ENCODE measurements at regions not wholly inside any gene's neighbourhood (a gene's known extent, or its start where the extent isn't known, plus 50 kb on each side); places are given as distances from the start of the nearest gene placed in this dataset.

DNA sequence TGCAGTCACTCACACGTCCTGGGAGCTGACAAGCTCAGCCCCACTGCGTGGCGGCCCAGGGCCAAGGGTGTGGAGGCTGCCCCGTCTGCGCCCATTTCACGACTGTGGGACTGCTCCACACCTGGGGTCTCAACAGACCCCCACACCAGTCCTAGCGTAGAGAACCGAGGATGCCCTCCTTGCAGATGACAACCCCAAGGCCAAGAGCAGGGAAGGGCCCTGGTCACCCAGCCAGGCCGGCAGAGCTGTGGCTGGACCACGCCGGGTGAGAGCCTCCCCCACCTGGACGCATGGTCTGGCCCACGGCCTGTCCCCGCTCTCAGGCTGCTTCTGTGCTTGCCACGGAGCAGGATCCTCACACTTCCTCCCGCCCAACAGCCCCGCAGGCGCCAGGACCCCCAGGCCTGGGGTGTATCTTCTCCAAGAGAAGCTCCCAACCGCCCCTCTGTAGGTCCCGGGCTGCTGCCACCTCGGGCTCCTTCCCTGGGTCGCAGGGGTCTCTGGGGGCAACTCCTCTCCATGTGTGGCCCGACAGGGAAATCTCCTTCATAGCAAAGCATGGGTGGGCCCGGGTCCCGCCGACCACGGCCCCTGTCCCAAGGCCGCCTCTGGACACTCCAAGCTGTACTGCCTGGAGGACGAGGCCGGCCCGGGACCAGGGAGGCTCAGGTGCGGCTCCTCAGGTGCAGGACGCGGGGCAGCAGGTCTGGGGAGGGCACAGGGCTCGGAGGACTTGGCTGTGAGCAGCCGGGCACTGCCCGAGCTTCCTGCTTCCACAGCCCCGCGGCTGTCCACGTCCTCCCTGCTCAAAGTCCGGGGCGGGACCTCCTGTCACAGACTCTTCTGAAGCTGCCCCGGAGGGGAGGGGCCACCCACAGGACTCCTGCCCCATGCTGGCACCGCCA lies 88.8 kb downstream of the FOXL3 start:
- no peaks in the 10 kb centered on the region for H3K36me3 ChIP-seq (ENCODE audit: insufficient read depth, low read length)
- H2AFZ ChIP-seq (ENCODE audit: low read length, unreplicated experiment) = peak overlapping the region; percentile 14
- H3K27me3 ChIP-seq (ENCODE audit: insufficient read depth, low read length) = peaks cover 33% of the 10 kb centered on the region
- peak overlapping the region; percentile 66 for H3K4me3 ChIP-seq (ENCODE audit: low read depth, low read length)
- H3K27ac ChIP-seq (ENCODE audit: low read depth, low read length) = no peak overlapping the region
- no peaks in the 10 kb centered on the region for H3K4me1 ChIP-seq (ENCODE audit: control insufficient read depth, insufficient read depth, low read length, unreplicated experiment)
- no peaks in the 10 kb centered on the region for H3K79me2 ChIP-seq (ENCODE audit: control insufficient read depth, insufficient read depth, low read length, unreplicated experiment)

DNA sequence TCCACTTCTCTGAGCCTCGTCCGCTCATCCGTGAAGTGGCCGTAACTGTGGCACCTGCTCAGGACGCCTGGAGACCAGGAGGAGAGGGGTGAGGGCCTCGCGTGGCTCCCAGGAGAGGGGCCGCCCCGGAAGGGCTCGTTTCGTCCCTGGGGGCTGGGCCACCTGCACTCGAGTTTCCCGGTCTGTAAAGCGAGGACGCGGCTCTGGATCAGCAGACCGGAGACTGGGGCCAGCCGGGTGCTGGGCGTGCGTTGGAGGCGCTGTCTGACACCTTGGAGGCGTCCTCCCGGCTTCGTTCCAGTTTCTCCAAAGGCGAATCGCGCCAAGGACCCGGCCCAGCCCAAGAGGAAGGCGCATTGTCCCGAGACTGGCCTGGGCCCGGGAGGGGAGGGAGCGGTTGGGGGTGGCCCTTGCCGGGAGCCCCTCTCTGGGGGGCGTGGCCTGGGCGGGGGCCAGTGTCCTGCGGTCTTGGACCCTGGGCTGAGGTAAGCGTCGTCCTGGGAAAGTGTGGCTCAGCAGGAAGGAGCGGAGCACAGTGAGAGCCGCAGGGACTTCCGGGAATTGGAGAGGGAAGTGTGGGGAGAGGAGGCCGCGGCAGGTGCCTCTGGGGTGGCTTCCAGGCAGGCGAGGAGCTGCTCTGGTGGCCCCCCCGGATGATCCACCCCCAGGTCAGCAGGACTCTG lies 89.6 kb downstream of the FOXL3 start:
- Histone ChIP-seq H3K79me2 (ENCODE audit: control insufficient read depth, insufficient read depth, low read length, unreplicated experiment) (no peaks in the 10 kb centered on the region), H2AFZ (ENCODE audit: low read length, unreplicated experiment) (peak overlapping the region; percentile 14), H3K4me3 (ENCODE audit: low read depth, low read length) (peak overlapping the region; percentile 66), H3K4me1 (ENCODE audit: control insufficient read depth, insufficient read depth, low read length, unreplicated experiment) (no peaks in the 10 kb centered on the region), H3K36me3 (ENCODE audit: insufficient read depth, low read length) (no peaks in the 10 kb centered on the region), H3K27me3 (ENCODE audit: insufficient read depth, low read length) (peaks cover 38% of the 10 kb centered on the region), H3K27ac (ENCODE audit: low read depth, low read length) (no peak overlapping the region)

DNA sequence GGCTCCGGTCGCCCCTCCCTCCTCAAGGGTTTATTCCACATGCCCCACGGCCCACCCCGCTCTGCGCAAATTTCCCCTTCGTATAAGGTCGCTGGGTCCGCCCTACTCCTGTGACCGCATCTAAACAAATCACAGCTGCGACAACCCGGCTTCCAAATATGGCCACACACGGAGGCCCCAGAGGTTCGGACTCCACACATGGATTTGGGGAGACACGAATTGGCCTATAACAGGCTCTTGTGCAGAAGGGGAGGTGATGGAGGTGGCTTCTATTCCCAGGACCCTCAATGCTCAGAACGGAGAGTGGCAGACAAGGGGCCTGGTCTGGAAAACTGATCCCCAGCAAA lies 90.1 kb downstream of the FOXL3 start:
- no peaks in the 10 kb centered on the region for H3K4me1 ChIP-seq (ENCODE audit: control insufficient read depth, insufficient read depth, low read length, unreplicated experiment)
- no peak overlapping the region for H3K27ac ChIP-seq (ENCODE audit: low read depth, low read length)
- no peaks in the 10 kb centered on the region for H3K79me2 ChIP-seq (ENCODE audit: control insufficient read depth, insufficient read depth, low read length, unreplicated experiment)
- peak overlapping the region; percentile 66; the same call in 1 of the 2 replicates for H3K4me3 ChIP-seq (ENCODE audit: low read depth, low read length)
- no peaks in the 10 kb centered on the region for H3K36me3 ChIP-seq (ENCODE audit: insufficient read depth, low read length)
- H3K27me3 ChIP-seq (ENCODE audit: insufficient read depth, low read length) = peaks cover 38% of the 10 kb centered on the region
- H2AFZ ChIP-seq (ENCODE audit: low read length, unreplicated experiment) = no peak overlapping the region

DNA sequence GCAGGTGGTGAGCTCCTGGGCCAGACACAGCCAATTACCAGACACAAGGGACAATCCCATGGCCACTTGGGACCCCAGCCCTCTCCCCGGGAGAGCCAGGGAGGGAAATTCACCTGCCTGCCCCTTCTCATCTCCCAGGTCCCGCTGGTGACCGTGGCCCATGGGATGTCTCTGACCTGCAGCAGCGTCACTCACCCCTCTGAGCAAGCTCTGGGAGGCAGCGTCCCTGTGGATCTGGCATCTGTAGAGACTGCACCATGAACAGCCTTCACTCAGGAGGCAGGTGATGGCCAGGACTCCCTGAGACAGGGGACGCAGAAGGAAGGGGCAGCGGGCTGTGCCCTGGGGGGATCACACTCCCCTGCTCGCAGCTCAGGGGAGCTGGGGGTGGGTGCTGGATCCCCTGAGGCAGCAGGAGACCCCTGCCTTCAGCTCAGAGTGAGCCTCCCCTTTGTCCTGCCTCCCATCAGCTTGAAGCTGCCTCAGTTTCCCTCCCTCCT lies 90.8 kb downstream of the FOXL3 start:
- Histone ChIP-seq H3K4me1 (ENCODE audit: control insufficient read depth, insufficient read depth, low read length, unreplicated experiment) (no peaks in the 10 kb centered on the region), H2AFZ (ENCODE audit: low read length, unreplicated experiment) (no peak overlapping the region), H3K4me3 (ENCODE audit: low read depth, low read length) (no peak overlapping the region), H3K27me3 (ENCODE audit: insufficient read depth, low read length) (peaks cover 40% of the 10 kb centered on the region), H3K36me3 (ENCODE audit: insufficient read depth, low read length) (no peaks in the 10 kb centered on the region), H3K27ac (ENCODE audit: low read depth, low read length) (no peak overlapping the region), H3K79me2 (ENCODE audit: control insufficient read depth, insufficient read depth, low read length, unreplicated experiment) (no peaks in the 10 kb centered on the region)

DNA sequence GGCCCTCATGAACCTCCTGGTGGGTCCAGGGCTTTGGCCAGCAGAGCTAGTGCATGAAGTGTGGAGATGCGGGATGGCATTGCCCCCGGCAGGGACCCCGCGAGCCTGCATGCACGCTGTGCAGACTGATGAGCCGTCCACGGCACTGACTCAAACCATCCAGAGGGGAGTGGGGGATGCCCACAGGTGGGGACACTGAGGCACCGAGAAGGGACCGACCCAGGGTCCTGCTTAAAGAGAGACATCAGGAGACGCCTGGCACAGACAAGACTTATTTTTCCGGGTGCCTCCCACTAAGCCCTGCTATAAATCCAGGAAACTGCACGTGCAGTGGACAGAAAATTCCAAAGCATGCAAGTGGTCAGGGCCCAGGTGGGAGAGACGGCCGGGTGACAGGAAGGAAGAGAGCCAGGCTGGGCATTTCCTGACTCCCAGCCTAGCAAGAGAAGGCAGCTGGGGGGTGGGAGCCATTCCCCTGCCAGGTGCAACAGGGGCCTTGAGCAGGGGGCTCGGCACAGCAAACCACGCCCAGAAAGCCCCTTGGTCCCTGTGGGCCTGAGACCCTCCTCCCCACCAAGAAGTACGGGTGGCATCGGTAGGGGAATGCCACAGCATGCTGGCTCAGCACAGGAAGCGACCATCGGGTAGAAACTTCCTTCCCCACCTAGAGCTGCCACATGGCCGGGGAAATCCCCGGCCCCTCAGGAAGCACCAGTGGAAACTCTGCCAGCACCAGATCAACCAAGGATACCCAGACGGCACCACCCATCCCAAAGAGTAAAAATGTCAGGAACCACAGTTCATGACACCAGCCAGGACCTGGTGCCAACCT lies 91.5 kb downstream of the FOXL3 start:
- no peak overlapping the region for H2AFZ ChIP-seq (ENCODE audit: low read length, unreplicated experiment)

DNA sequence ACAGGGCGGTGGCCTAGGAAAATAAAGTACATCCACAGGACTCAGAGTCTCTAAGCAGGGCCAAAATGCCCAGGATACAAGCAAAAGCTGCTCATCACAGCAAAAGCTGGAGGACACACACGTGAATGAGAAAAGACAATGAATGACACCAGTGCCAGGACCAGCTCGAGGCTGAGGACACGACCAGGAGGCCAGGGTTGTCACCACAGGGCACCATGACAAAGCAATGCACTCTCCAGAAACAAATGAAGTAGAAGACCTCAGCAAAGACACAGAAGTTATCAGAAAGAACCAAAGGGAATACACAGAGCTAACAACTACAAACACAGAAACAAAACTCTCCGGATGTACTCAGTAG lies 92.1 kb downstream of the FOXL3 start:
- no peaks in the 10 kb centered on the region for H3K36me3 ChIP-seq (ENCODE audit: insufficient read depth, low read length)
- H2AFZ ChIP-seq (ENCODE audit: low read length, unreplicated experiment) = no peak overlapping the region
- H3K27ac ChIP-seq (ENCODE audit: low read depth, low read length) = no peak overlapping the region
- no peaks in the 10 kb centered on the region for H3K79me2 ChIP-seq (ENCODE audit: control insufficient read depth, insufficient read depth, low read length, unreplicated experiment)
- peaks cover 37% of the 10 kb centered on the region for H3K27me3 ChIP-seq (ENCODE audit: insufficient read depth, low read length)
- no peaks in the 10 kb centered on the region for H3K4me1 ChIP-seq (ENCODE audit: control insufficient read depth, insufficient read depth, low read length, unreplicated experiment)
- H3K4me3 ChIP-seq (ENCODE audit: low read depth, low read length) = no peak overlapping the region

More for the DNA sequence above, 91.5 kb downstream of the FOXL3 start:
- Histone ChIP-seq H3K79me2 (ENCODE audit: control insufficient read depth, insufficient read depth, low read length, unreplicated experiment) (no peaks in the 10 kb centered on the region), H3K4me3 (ENCODE audit: low read depth, low read length) (no peak overlapping the region), H3K27me3 (ENCODE audit: insufficient read depth, low read length) (peaks cover 37% of the 10 kb centered on the region), H3K36me3 (ENCODE audit: insufficient read depth, low read length) (no peaks in the 10 kb centered on the region), H3K4me1 (ENCODE audit: control insufficient read depth, insufficient read depth, low read length, unreplicated experiment) (no peaks in the 10 kb centered on the region), H3K27ac (ENCODE audit: low read depth, low read length) (no peak overlapping the region)

DNA sequence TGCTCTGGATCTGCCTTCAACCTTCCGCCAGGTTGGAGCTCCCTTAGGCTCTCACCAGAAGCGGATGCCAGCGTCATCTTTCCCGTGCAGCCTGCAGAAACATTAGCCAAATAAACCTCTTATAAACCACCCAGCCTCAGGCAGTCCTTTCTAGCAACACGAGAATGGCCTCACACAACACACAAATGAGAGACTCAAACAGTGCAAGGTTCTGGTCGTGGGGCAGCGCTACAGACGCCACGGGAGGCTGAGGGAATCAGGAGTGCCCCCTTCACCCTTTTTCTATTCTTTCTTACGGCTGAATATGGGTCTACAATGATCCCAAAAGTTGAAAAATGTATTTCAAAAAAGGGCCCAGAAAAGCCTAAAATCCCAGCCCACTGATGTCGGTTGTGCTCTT lies 96.4 kb downstream of the FOXL3 start:
- no peaks in the 10 kb centered on the region for H3K79me2 ChIP-seq (ENCODE audit: control insufficient read depth, insufficient read depth, low read length, unreplicated experiment)
- no peak overlapping the region for H2AFZ ChIP-seq (ENCODE audit: low read length, unreplicated experiment)

DNA sequence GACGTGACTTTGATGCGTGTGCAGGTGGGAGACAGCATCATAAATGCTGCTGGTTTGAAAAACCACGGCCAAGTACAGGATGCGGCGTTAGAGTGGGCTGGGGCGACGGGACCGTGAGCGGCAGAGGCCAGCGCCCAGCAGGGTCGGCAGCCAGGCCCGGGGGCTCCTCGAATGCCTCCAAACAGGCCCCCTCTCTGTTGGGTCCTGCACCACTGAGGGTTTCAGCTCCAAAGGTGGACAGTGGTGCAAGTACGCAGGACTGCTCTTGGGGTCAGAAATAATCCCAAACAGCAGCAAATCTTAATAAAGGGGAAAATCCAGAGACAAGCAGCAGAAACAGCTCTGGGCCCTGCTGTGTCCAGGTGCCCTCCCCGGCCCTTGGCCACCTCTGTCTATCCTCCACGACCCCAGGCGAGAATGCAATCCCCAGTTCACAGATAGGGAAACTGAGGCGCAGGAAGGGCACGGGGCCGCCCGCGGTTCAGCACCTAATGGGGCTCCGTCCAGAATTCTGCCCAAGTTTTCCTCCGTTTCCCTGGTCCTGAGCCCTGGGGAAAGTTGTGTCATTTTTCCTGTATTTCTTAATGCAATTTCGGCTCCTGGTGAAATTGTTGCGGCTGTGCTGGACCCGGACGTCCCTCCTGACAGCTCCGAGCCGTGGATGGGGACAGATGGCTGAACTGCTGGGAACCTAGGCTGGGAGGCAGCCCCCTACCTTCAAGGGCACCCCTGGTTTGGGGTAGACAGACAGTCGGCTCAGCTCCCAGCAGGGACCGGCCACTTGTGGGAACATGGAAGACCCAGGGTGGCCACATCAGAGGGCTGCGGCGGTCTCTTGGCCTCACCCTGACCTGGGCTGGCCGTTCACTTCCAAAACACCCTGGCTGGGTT lies 97.4 kb downstream of the FOXL3 start:
- H3K4me1 ChIP-seq (ENCODE audit: control insufficient read depth, insufficient read depth, low read length, unreplicated experiment) = no peaks in the 10 kb centered on the region
- no peak overlapping the region for H2AFZ ChIP-seq (ENCODE audit: low read length, unreplicated experiment)
- no peaks in the 10 kb centered on the region for H3K36me3 ChIP-seq (ENCODE audit: insufficient read depth, low read length)
- H3K79me2 ChIP-seq (ENCODE audit: control insufficient read depth, insufficient read depth, low read length, unreplicated experiment) = no peaks in the 10 kb centered on the region
- H3K27ac ChIP-seq (ENCODE audit: low read depth, low read length) = no peak overlapping the region
- H3K4me3 ChIP-seq (ENCODE audit: low read depth, low read length) = no peak overlapping the region
- H3K27me3 ChIP-seq (ENCODE audit: insufficient read depth, low read length) = peaks cover 19% of the 10 kb centered on the region

More for the DNA sequence above, 96.4 kb downstream of the FOXL3 start:
- H3K36me3 ChIP-seq (ENCODE audit: insufficient read depth, low read length) = no peaks in the 10 kb centered on the region
- no peak overlapping the region for H3K4me3 ChIP-seq (ENCODE audit: low read depth, low read length)
- H3K27me3 ChIP-seq (ENCODE audit: insufficient read depth, low read length) = peaks cover 24% of the 10 kb centered on the region
- H3K27ac ChIP-seq (ENCODE audit: low read depth, low read length) = no peak overlapping the region
- H3K4me1 ChIP-seq (ENCODE audit: control insufficient read depth, insufficient read depth, low read length, unreplicated experiment) = no peaks in the 10 kb centered on the region

DNA sequence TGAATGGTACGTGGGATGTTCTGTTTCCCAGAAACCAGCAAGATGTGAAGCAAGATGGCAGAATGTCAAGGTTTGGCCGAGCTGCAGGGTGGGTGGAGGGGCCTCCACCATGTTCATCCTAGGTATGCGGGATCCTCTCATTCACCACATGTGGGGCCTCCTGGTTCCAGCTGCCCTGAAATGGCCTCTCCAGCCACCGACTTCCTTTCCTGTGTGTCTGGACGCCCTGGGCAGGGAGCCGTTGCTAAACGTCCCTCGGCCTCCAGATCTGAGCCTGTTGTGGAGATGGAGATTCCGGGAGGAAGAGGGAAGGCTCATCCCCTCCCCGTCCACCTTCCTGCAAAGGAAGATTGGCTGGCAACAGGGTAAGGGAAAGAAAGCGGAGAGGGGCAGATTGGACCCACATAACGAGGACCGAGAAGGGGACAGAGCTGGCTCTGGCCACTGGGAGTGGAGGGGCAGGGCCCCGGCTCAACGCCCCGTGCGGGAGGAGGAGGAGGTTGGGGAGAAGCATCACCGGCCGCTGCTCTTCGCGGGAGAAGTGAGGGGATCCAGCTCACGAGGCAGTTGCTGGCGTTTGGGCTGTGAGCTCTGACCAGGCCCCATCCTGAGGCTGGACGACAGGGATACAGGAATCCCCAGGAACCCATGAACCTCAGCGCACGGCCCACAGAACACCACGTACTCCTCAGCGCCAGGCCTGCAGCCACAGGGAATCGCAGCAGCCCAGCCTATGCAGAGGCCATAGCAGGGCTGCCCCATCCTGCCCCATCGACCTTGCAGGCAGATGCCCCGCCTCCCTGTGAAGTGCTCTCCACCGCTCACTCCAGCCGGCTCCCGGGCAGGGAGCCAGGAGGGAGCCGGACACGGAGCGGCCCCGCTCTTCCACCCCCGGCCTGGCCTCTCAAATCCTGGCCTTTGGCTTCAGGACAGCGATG lies 98.3 kb downstream of the FOXL3 start:
- Histone ChIP-seq H3K27me3 (ENCODE audit: insufficient read depth, low read length) (peaks cover 10% of the 10 kb centered on the region), H3K4me1 (ENCODE audit: control insufficient read depth, insufficient read depth, low read length, unreplicated experiment) (no peaks in the 10 kb centered on the region), H3K36me3 (ENCODE audit: insufficient read depth, low read length) (no peaks in the 10 kb centered on the region), H3K4me3 (ENCODE audit: low read depth, low read length) (no peak overlapping the region), H2AFZ (ENCODE audit: low read length, unreplicated experiment) (no peak overlapping the region), H3K27ac (ENCODE audit: low read depth, low read length) (no peak overlapping the region), H3K79me2 (ENCODE audit: control insufficient read depth, insufficient read depth, low read length, unreplicated experiment) (no peaks in the 10 kb centered on the region)
